Cardiac muscle cell (in vitro differentiated cells and primary cell): ENCODE measurements at regions not wholly inside any gene's neighbourhood (a gene's known extent, or its start where the extent isn't known, plus 50 kb on each side); places are given as distances from the start of the nearest gene placed in this dataset.
"Not testable (repeated sequence)": the region's sequence is repeated elsewhere in the genome, so short reads cannot be mapped to it uniquely, and the experiment has no call there.

Experiments
- DNase-seq, 2 donors: peaks; one replicate each; pipeline versions ENCODE4 v3.0.0 to v3.0.0-alpha.2; 2010 to 2017; ENCODE audit warnings: low read depth in 1 of 2, low spot score in 1 of 2
- H3K27ac ChIP-seq: fragments of 200-600 bp; sonication (generic); 2 replicates; pipeline ENCODE4 v1.5.1; 2016
- H3K27me3 ChIP-seq: fragments of 200-600 bp; sonication (generic); 2 replicates; pipeline ENCODE4 v1.6.0; 2016; ENCODE audit warnings: control low read depth
- H3K36me3 ChIP-seq: fragments of 200-600 bp; sonication (generic); 2 replicates; pipeline ENCODE4 v1.5.1; 2016; ENCODE audit warnings: control low read depth
- H3K4me1 ChIP-seq: fragments of 200-600 bp; sonication (generic); 2 replicates; pipeline ENCODE4 v1.8.1; 2017; ENCODE audit warnings: low read depth, mild to moderate bottlenecking, mixed run types
- H3K4me3 ChIP-seq: fragments of 200-600 bp; sonication (generic); 2 replicates; pipeline ENCODE4 v1.5.1; 2016; ENCODE audit warnings: mild to moderate bottlenecking
- H3K9me3 ChIP-seq: fragments of 200-600 bp; sonication (generic); 2 replicates; pipeline ENCODE4 v1.5.1; 2017; ENCODE audit warnings: low read depth, mild to moderate bottlenecking, control low read depth
- TF ChIP-seq, protein P1 (sequence below): IDR thresholded peaks from 2 replicates; pipeline ENCODE4 v1.5.1; 2012; ENCODE audit warnings: low read depth, mild to moderate bottlenecking, low read length

DNA sequence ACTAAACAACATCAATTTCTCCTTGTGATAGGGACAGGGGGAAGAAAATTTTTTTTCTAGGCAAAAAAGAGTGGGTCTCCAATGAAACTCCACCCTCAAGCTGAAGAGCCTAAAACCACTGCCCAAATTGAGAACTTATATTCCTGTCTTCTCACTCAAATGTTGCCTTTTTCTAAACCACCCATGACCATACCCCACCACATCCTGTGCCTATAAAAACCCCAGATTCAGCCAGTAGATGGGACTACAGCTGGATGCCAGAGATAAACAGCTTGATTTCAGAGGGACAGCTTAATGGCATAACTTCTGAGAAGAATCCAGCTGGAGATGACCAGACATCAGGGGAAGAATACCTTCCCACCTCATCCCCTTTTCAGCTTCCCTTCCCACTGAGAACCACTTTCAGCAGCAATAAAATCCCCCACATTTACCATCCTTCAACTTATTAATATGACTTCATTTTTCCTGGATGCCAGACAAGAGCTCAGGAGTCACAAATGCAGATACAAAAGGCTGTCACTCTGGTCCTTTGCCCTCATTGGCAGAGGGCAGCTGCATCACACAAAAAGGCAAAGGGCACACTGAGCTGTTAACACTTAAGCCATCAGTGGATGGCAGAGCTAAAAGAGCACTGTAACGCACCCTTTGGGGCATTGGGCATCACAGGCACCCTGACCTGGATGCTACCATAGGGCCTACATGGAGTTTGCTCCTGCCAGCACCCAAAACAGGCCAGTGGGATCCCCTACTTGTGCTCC lies 972.5 kb upstream of the CTNND2 start:
- no peaks in the 10 kb centered on the region for H3K9me3 ChIP-seq
- no peaks in the 10 kb centered on the region for H3K4me1 ChIP-seq
- H3K27ac ChIP-seq, result no peak overlapping the region
- H3K36me3 ChIP-seq, result no peaks in the 10 kb centered on the region
- no peak for DNase-seq
- TF ChIP-seq, protein P1, sequence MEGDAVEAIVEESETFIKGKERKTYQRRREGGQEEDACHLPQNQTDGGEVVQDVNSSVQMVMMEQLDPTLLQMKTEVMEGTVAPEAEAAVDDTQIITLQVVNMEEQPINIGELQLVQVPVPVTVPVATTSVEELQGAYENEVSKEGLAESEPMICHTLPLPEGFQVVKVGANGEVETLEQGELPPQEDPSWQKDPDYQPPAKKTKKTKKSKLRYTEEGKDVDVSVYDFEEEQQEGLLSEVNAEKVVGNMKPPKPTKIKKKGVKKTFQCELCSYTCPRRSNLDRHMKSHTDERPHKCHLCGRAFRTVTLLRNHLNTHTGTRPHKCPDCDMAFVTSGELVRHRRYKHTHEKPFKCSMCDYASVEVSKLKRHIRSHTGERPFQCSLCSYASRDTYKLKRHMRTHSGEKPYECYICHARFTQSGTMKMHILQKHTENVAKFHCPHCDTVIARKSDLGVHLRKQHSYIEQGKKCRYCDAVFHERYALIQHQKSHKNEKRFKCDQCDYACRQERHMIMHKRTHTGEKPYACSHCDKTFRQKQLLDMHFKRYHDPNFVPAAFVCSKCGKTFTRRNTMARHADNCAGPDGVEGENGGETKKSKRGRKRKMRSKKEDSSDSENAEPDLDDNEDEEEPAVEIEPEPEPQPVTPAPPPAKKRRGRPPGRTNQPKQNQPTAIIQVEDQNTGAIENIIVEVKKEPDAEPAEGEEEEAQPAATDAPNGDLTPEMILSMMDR, result no peak
- no peak overlapping the region for H3K4me3 ChIP-seq
- no peaks in the 10 kb centered on the region for H3K27me3 ChIP-seq

DNA sequence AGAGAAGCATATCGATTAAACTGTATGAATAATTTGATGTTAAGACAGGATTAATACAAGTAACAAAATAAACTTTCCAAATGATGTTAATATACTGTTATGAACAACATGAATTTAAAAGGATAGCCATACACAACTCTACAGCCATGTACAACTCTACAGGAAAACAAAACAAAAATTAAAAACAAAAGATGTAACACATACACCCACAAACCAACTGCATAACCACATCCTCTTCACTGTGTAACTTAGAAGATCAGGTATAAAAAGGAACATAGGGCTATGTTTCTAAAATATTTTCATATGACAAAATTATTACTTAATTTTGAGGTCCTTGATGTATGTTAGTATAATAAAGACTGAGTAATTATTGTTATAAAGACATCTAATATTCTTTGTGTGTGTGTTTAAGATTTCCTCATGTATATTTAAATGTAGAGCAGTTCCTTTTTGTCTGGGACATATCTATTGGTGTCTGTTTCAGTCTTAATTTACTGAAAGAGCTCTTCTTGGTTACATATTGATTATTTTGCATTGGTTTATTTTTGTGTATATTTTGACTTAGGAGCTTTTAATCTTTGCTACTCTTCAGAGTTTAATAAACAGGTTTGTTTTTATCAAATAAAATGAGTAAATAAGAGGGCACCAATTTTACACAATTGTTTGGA lies 966.8 kb upstream of the CTNND2 start:
- Histone ChIP-seq H3K4me3 (no peak overlapping the region), H3K4me1 (peaks cover 3% of the 10 kb centered on the region), H3K9me3 (no peaks in the 10 kb centered on the region), H3K27me3 (no peaks in the 10 kb centered on the region), H3K36me3 (no peaks in the 10 kb centered on the region), H3K27ac (no peak overlapping the region)
- TF ChIP-seq, protein P1, result no peak
- DNase-seq, result no peak

DNA sequence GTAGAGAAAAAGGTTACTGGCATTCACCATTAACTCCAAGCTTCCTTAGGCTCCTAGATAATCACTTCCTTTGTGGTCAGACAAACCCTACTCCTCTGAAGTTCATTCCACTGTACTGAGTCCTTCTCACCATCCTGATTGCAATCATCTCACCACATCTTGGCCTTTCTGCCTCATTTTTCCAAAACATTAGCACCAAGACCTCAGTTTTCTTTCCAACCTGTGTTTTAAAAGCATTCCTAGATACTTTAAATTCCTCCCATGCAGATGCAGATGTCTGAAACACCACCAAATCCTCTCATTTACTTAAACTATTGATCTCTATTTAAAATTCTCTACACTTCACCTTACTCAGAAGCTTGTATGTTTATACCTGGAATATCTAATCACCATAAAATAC lies 961.3 kb upstream of the CTNND2 start:
- no peak overlapping the region for H3K4me3 ChIP-seq
- H3K4me1 ChIP-seq, result peaks cover 3% of the 10 kb centered on the region
- H3K9me3 ChIP-seq, result no peaks in the 10 kb centered on the region
- H3K27ac ChIP-seq, result no peak overlapping the region
- TF ChIP-seq, protein P1, result no peak
- DNase-seq, result no peak
- H3K27me3 ChIP-seq, result no peaks in the 10 kb centered on the region
- no peaks in the 10 kb centered on the region for H3K36me3 ChIP-seq

DNA sequence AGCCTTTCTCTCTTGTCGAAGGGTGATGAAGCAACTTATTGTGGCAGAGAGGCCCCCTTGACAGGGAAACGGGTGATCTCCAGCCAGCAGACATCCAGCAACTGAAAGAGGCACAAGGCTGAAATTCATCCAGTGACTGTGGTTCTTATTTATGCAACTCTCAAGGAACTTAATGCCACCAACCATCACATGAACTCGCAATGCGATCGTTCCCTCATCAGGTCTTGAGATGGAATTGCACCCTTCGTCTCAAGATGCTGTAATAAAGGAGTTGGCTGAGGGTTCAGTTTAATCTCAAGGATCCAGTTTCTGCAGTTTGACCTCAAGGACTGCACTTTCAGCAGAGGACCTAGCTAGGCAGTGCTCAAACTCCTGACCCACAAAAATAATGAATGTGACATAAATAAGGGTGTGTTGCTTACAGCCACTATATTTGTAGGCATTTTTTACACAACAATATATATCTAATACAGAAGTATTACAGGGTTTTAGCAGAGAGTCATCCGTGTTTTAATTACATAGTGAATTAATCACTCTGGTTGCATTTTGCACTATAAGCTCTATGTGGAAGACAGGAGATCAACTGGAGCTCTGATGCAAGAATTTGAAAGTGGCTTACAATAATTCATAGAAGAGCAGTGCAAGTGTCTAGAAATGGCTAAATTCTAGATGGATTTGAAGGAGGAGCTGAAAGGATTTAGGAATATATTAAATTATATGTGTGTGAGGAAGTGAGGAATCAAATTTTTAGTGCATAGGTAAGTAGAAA lies 957.8 kb upstream of the CTNND2 start:
- peak in 1 of 2 donors; percentile 2 for DNase-seq

DNA sequence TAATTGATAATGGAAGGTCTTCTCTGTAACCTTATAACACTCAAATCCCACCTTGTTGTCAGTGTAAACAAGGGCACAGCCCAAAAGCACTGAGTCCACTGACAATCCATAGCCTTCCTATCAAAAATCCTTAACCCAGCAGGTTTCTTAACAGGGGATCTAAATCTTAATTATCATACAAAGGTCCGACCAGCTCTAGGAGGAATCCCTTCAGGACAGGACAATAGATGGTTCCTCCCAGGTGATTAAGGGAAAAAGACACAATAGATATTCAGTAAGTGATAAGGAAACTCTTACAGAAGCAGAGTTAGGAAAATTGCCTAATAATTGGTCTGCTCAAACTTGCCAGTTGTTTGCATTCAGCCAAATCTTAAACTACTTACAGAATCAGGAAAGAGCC lies 951.9 kb upstream of the CTNND2 start:
- DNase-seq, H3K36me3 ChIP-seq, H3K27me3 ChIP-seq, H3K27ac ChIP-seq, H3K4me1 ChIP-seq, H3K4me3 ChIP-seq, H3K9me3 ChIP-seq: not testable (repeated sequence)

More for the DNA sequence above, 957.8 kb upstream of the CTNND2 start:
- no peaks in the 10 kb centered on the region for H3K4me1 ChIP-seq
- no peak overlapping the region for H3K27ac ChIP-seq
- TF ChIP-seq, protein P1, result no peak
- H3K4me3 ChIP-seq, result no peak overlapping the region
- H3K27me3 ChIP-seq, result no peaks in the 10 kb centered on the region
- no peaks in the 10 kb centered on the region for H3K9me3 ChIP-seq
- no peaks in the 10 kb centered on the region for H3K36me3 ChIP-seq

DNA sequence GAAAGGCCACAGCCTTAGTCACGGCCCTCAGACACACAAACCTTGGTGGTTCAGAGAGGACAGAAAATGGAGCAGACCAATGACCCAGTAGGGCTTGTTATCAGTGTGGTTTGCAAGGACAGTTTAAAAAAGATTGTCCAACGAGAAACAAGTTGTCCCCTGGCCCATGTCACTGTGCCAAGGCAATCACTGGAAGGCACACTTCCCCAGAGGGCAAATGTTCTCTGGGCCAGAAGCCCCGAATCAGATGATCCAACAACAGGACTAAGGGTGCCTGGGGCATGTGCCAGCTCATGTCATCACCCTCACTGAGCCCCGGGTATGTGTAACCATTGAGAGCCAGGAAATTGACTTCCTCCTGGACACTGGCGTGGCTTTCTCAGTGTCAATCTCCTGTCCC lies 950.1 kb upstream of the CTNND2 start:
- H3K9me3 ChIP-seq, result no peaks in the 10 kb centered on the region
- no peak overlapping the region for H3K27ac ChIP-seq
- no peaks in the 10 kb centered on the region for H3K4me1 ChIP-seq
- TF ChIP-seq, protein P1, result no peak
- H3K4me3 ChIP-seq, result no peak overlapping the region
- H3K36me3 ChIP-seq, result no peaks in the 10 kb centered on the region
- no peaks in the 10 kb centered on the region for H3K27me3 ChIP-seq
- DNase-seq, result no peak
